NCI-H2107 (cell line): ENCODE measurements at regions not wholly inside any gene's neighbourhood (a gene's known extent, or its start where the extent isn't known, plus 50 kb on each side); places are given as distances from the start of the nearest gene placed in this dataset.

Source experiments
- DNase-seq: peaks from one replicate; lab custom pipeline; 2025; lab: John Stamatoyannopoulos, UW

DNA sequence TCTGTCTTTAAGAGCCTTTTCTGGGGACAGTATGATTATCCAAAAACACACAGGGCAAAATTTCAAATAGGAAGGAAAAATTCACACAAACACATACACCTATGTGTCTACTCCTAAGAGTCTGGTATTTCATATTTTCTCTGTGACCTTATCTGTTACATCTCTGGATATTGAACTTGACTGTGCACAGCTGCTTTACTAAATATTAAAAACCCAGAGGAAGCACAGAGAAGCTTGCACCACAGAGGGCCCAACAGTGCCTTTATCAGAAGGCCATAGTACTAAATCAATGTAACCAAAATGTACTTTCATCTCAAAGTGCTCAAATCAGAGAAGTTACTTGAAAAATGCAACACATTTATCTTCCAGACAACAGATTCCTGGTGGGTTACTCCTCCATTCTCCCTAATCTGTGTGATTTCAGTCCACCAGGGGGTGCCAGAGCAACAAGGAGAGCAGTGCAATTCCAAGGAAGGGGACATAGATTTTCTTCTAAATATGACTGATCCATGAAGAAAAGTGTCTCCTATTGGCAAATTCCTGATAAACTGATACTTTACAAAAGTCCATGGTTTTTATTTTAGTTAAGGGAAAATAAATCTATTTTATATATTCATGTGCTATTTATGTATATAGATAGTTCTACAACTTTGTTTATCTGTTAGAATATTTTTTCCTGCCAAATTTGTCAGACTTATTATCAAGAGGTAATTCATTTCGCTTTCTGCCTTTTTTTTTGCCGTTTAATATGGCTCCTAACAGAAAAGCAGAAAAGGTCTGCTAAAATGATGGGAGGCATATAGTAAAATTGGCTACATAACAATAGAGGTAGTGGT lies 617.6 kb downstream of the LRFN5 start:
- DNase-seq, result peak; percentile 74

DNA sequence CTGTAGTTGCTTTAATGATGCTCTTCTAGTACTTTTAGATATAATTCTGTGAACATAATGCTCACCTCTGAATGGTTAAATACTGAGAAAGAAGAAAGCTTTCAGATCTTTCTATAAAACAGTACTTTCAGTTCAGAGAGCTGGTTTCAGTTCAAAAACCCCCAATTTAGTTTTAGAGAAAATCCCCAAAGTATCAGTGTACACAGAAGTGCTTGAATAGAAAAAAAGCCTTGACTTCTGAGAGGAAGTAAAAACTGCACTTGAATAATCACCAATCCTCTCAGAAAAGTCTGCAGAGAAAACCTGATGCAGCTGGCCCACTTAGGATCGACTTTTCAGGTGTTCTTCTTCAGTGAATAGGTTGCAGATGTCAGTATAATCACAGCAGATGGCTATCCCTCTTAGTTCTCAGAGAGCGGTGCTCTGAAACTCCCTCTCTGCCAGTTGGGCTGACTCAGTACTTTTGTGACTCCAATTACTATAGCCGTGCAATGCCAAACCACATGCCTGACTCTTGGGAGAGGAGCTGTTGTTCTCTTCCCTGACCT lies 616.3 kb downstream of the LRFN5 start:
- peak; percentile 86 for DNase-seq

DNA sequence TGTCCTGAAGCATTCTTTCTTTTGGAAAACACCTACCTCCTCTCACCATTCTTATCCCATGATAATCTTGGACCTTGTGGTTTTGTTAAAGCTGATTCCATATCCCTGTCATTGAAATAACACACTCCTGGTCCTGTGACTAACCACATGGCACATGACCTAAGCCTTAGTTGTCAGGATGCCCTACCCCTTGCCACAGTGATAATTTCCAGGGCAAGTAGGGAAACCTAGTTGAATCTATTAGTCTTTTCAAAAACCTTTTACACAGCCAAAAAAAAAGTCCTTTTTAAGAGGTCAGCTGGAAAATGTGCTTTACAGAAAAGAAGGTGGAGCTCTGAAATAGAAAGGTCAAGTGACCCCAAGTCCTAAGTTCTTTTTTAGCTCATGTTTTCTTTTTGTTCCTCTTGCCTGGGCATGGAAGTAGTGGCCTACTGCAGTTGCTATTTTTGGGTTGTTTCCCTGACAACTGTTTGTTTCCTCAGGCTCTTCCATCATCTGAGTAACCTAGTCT lies 608.4 kb downstream of the LRFN5 start:
- no peak for DNase-seq

DNA sequence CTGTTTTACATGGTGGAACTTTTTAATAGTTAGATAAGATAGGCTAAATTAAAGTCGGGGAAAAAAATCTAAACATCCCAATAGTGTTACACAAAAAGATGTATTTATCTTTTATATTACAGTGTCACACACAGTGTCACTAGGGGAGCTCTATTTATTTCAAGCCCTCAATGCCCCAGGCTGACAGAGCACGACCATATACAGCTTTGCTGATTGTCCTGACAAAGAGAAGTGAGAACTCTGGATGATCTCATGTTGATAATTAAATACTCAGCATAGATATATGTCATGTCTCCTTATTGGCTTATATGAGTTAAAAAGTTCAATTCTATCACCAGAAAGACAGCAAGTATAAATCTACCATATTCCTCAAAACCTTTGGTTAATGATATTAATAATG lies 594.3 kb downstream of the LRFN5 start:
- DNase-seq, result no peak

DNA sequence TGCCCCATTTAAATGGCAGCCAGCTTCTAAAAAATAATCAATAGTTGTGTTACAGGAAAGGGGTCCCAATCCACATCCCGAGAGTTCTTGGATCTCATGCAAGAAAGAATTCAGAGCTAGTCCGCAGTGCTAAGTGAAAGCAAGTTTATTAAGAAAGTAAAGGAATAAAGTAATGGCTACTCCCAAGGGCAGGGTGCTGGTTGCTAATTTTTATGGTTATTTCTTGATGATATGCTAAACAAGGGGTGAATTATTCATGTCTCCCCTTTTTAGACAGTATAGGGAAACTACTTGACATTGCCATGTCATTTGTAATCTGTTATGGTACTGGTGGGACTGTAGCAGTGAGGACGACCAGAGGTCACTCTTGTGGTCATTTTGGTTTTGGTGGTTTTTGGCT lies 591.3 kb downstream of the LRFN5 start:
- DNase-seq, result no peak

DNA sequence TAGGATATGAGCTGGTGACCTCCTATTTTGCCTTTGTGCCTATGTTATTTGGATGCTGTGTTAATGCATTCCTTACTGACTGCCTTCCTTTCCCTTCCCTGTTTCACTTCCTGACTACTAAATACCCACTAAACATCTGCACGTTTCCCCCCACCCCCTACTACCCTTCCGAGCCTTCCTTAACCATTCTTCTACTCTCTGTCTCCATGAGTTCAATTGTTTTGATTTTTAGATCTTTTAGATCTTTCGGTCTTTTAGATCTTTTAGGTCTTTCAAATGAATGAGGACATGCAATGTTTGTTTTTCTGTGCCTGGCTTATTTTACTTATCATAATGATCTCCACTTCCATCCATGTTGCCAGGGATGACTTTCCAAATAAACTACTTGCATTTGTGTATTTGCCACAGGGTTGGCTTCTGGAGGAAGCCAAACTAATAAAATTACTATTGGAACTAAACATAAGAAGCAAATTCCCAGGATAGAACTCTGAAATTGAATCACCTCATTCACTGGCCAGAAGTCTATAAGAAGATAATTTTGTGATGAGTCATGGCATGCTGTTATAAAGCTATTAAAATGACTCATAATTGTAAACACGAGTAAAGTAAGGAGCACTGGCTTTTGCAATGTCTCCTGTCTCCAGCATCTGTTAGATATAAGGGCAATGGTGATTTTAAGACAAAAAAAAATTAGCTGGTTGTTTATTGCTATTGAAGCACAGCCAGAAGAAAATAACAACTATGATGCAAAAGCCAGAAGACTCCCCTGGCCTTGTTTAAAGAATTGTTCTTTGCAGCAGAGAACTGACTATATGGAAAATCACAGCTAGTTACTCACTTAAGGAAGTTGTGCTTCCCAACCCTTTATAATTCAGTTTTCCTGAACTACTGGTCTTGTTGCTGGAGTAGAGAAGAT lies 586.3 kb downstream of the LRFN5 start:
- DNase-seq, result no peak

DNA sequence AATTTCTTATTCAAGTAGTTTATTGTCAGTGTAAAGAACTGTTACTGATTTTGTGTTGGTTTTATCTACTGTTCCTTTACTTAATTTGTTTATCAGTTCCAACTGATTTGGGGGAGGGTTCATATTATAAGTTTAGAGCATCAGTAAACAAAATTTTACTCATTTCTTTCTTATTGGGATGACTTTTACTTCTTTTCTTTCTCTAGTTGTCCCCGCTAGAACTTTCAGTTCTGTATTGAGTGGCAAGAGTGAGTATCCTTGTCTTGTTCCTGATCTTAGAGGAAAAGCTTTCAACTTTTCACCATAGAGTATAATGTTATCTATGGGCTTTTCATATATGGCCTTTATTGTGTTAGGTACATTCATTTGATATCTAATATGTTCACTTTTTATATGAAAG lies 584.1 kb downstream of the LRFN5 start:
- DNase-seq, result no peak

DNA sequence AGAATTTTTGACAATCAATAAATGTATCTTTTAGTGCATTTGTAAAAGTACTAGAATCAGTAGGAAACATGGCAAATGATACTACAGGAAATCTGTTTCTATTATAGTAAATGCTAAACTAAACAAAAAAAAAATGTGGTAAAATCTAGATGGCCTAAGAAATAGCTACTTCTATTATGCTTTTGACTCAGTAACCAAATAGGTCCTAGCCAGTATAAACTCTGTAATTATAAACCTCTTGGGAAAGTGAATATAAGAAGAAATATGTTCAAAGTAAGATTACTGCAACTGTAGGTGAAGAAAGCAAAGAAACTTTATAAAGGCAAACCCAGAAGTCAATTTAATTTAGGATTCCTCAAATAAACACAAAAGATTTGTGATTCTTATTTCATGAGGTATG lies 581.2 kb downstream of the LRFN5 start:
- no peak for DNase-seq

DNA sequence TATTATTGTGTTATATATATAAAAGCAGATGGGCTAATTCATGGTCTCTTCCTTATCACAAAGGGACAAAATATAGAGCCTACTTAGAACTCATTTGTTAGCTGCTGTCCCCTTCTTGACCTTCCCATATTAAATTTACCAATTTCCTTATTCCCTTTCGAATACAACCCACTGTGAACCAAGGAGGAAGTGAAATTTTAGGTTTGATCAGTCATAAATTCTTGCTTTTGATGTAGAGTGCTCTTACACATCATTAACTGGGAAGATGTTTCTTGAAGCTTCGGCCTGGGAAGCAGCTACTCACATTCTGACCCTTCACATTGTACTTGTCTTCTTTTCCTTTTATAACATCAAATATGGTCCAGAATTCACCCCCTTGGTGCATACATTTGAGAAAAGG lies 579.0 kb downstream of the LRFN5 start:
- no peak for DNase-seq

DNA sequence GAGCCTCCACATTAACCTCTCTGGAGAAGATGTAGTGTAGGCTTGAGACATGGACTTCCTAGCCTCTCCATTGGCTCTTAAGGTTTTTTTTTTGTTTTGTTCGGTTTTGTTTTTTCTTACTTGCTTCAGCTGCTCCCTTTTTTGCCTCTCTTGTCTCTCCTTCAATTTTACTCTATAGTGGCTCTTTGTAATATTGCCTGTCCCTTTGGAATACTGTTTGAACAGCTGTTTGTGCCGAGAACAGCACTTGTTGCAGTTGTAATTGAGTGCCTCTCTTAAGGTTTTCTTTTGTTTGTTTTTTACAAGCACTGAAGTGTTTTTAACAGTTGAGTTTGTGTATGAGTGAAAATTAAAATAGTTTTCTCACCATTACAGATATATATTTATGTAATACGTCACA lies 567.7 kb downstream of the LRFN5 start:
- peak; percentile 91 for DNase-seq

DNA sequence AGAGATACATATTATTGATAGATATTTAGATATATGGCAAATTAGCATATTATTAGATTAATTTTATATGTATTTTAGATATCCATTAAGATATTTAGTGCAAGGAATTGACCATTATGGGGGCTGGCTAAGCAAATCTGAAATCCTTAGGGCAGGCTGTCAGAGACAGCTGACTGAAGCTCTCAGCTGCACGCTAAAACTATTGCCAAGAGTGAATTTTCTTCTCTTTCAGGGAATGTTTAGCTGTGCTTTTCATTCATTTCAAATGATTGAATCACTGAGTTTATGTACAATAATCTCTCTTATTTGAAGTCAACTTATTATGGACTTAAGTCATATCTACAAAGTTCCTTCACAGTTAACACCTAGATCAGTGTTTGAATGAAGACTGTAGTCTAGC lies 566.5 kb downstream of the LRFN5 start:
- DNase-seq, result no peak

DNA sequence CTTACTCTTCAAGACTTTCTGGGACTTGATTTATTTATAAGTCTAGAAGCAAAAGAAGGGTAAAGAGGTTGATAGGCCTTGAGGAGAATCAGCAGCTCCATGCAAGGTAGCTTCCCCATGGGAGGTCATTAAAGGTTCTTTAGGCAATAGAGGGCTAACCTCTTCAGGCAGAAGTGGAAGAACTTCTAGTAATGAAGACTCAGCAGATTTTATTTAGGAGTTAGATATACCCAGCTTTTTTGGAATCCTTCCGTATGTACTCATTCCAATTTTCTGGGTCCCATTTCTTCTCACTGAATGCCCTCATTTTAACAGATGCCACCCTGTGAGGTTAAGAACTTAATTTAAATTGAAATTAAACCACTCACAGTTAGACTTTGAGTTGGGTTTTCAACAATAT lies 565.6 kb downstream of the LRFN5 start:
- DNase-seq, result no peak

DNA sequence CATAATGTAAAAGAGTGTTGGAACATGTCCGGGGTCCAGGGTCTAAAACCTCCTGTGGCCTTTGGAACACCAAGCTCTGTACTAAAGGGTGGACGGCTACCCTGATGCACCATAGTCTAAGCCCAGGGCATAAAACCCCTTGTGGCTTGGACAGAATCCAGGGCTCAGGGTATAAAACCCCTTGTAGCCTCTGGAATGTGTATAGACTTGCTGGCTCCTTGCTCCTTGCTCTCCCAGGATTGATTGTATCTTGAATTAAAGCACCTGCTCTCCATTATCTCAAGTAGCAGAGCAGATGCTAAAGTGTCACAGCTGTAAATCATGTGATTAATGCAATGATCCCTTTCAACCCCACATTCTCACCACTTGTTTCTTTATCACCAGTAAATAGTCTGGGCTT lies 556.5 kb downstream of the LRFN5 start:
- peak; percentile 67 for DNase-seq

DNA sequence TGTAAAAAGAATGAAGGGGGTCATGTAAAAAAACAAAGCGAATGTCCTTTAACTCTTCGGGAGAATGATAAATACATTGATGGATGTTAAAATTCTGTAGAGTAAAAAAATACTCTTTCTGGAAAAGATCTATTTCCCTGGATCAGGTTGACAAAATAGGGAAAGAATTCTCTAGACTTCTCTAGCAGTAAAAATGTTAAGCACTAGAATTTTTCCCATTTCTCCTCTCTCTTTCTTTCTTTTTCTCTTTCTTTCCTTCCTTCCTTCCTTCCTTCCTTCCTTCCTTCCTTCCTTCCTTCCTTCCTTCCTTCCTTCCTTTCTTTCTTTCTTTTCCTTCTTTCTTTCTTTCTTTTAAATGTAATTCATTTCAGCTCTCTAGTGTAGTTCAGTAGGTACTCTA lies 552.5 kb downstream of the LRFN5 start:
- no peak for DNase-seq

DNA sequence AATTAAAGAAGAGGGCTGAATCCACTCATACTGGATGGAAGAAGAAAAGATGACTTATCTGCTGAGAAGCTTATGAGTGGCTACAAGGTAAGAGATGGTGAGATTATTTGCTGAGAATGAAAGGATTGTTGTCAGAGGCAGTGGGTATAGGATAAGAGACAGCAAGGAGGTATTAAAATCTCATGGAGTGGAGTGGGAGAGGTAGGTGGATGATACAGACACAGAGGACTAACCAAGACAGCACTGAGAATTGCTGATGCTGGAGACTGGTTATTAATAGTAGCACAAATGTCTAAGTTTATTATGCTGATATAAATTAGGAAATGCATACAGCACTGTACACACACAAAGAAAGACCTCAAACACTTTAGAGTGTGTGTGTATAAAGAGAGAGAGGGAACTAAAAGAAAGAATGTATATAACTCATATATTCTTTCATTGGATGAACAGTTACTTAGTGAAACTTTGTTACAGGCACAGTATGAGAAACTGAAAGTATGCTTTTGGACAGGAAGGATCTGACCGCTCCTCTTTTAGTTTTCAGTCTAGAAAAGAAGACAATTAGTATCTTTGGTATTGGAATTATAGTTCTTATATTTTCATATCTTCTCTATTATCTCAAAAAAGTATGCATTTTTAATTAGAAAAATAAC lies 543.1 kb downstream of the LRFN5 start:
- DNase-seq, result no peak

DNA sequence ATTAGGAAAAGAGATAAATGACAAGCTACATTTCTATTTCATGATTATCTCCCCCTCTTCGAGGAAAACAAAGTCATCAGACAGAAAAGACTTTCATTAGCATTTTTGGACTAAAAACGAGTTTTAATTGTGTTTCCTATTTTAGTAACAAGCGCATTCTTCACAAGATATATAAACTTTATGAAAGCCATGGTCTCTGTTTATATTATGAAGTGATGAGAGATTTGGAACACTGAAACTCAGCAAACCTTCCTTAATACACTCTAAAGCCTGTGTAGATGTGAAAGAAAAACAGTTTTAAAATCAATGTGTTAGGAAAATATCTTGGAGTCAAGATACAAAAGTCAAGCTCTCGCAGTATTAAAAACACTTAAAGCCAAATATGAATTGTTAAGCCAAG lies 539.1 kb downstream of the LRFN5 start:
- DNase-seq, result no peak

DNA sequence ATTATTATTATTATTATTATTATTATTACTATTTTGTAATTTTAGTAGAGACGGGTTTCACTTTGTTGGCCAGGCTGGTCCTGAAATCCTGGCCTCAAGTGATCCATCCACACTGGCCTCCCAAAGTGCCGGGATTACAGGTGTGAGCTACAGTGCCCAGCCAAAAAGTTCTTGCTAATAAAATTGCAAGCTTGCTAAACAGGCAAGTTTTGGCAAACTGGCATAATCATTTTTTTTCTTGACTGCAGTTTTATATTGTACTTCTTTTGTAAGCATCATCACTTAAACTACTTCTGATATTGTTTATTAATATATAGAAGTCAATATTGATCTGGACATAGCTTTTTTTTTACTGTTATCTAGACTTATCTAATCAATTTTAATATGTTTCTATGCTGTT lies 536.4 kb downstream of the LRFN5 start:
- DNase-seq, result no peak

DNA sequence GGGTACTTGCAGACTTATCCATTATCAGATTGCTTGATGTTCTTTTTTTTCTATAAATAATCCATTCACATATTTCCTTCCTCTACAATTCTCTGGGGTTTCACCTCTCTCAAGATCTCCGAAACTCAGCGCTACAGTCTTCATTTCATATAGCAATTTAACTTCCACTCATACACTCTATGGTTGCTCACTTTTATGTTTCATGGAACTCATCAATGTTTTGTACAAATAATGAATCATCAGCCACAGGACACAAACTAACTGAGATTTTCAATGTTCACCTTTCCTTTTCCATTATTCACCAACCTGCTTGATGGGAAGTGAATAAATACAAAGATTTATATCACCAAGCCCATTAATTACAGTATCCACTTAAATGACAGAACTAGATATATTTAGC lies 534.7 kb downstream of the LRFN5 start:
- no peak for DNase-seq

DNA sequence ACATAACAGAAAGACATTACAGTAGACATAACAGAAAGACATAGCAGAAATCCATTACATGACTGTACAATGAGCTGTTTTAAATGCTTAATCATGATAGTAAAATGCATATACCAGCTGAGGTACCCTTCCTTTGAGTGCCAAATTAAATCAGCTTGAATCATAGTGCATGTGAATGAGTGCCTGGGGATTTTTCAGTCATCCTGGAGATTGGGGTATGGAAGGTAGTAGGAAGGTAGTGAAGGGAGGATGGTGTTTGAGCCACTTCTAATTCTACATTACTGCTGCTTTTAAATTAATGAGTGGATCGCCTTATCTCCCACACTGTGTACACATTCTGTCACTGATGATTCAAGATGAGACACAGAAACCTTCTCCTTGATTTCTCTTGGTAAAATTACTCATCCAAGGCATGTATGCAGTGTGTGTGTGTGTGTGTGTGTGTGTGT lies 534.2 kb downstream of the LRFN5 start:
- DNase-seq, result no peak

DNA sequence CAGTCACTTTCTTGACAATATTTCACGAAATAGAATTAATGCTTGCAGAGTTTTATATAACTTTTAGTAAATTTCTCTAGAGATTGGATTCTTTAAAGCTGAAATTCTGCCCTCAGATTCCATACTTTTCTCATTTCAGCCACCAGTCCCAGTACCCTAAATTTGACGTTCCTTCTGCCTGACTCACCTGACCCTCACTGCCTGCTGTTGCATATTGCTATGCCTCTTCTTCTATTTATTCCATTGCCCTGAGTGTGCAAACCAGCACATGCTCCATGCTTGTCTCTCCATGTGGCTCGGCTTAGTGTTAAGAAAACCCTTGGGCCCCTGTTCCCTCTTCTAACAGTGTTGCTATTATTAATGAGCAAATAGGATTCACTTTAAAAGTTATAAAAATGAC lies 533.3 kb downstream of the LRFN5 start:
- no peak for DNase-seq

DNA sequence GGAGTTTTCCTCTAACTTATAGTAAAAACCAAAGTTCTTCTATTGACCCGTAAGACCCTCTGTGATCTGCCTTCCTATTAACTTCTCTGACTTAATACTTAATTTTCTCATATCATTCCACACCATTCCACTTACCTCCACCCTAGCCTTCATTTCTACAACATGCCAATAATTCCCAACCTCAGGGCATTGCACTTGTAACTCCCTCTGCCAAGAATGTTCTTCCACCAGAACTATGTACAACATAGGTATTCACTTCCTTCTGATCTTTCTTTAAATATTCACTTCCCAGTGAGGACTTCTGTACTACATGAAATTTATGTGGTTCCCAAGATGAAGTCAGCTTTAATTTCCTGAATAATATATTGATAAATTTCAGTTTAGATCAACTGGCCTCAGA lies 531.7 kb downstream of the LRFN5 start:
- DNase-seq, result no peak

DNA sequence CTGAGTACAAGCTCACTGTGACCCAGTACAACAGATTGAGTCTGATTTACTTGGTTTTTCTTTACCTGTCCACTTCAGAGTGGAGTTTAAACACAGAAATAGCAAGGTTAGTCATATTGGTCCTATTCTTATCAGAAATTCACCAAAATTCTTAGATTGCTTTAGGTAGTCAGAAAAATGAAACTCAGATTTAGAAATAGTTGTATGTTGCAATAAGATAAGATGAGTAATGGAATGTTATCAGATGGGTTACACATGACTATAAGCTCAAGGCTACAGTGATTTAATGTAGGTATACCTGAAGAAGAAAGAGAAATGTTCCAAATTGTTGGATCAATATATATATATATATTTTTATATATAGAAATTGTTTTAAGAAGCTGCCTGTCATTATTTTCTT lies 524.1 kb downstream of the LRFN5 start:
- no peak for DNase-seq
